A549 (cell line): ENCODE measurements at regions not wholly inside any gene's neighbourhood (a gene's known extent, or its start where the extent isn't known, plus 50 kb on each side); places are given as distances from the start of the nearest gene placed in this dataset.

Source experiments
- ATAC-seq, 2 experiments: fragments of 200-7000 bp in 1 of 2; fragments of >200 bp in 1 of 2; cut with Nextera tagmentation in 1 of 2; cut with Tn5 transposase in 1 of 2; 3 replicates each; pipeline versions ENCODE4 v1.8.0 to v1.9.1; 2018 to 2020; ENCODE audit warnings: mild to moderate bottlenecking in 1 of 2, moderate library complexity in 1 of 2
- CTCF ChIA-PET: fragments of 300-600 bp; sonication (Branson Sonifier 250); formaldehyde crosslinking; extraction: SDS; loops from one replicate; lab custom pipeline; 2021; ENCODE audit warnings: antibody characterized with exemption, inconsistent platforms; lab: Yijun Ruan, JAX
- POLR2A ChIA-PET: fragments of 350-600 bp; formaldehyde crosslinking; extraction: SDS; loops from one replicate; lab custom pipeline; 2021; ENCODE audit warnings: antibody characterized with exemption, inconsistent platforms; lab: Yijun Ruan, JAX
- DNase-seq, 2 experiments: peaks; one replicate each; pipeline versions ENCODE4 v3.0.0 to v3.0.0-alpha.2; 2011 to 2016; ENCODE audit warnings: low read depth in 1 of 2, low spot score in 1 of 2
- FAIRE-seq: peaks from 2 replicates; lab custom pipeline; 2011; peaks lifted over from hg19 to GRCh38; lab: Jason Lieb, UNC
- H3K27ac ChIP-seq, 2 experiments: fragments of >200 bp; sonication (Bioruptor Twin); formaldehyde crosslinking; 3 replicates each; pipeline ENCODE4 v1.5.1; 2016 to 2017
- H3K4me1 ChIP-seq: fragments of >200 bp; sonication (Bioruptor Twin); formaldehyde crosslinking; 3 replicates; pipeline ENCODE4 v1.6.1; 2016
- H3K4me2 ChIP-seq: fragments of >200 bp; sonication (Bioruptor Twin); formaldehyde crosslinking; 3 replicates; pipeline ENCODE4 v1.6.1; 2016
- H3K4me3 ChIP-seq: fragments of >200 bp; sonication (Bioruptor Twin); formaldehyde crosslinking; 3 replicates; pipeline ENCODE4 v1.5.1; 2016
- H3K9me3 ChIP-seq: fragments of >200 bp; sonication (Bioruptor Twin); formaldehyde crosslinking; 3 replicates; pipeline ENCODE4 v1.6.1; 2016
- BHLHE40 ChIP-seq: IDR thresholded peaks from 2 replicates; pipeline ENCODE4 v1.6.1; 2012; ENCODE audit warnings: low read depth, low read length, inconsistent platforms
- CBX8 ChIP-seq: fragments of 200-600 bp; sonication (generic); IDR thresholded peaks from 2 replicates; pipeline ENCODE4 v1.6.1; 2016
- CEBPB ChIP-seq, 2 experiments: fragments of >200 bp in 1 of 2; sonication (Bioruptor Twin) in 1 of 2; formaldehyde crosslinking in 1 of 2; IDR thresholded peaks; 2 replicates each; pipeline ENCODE4 v1.6.1; 2012 to 2016
- CHD4 ChIP-seq: fragments of 200-600 bp; sonication (generic); IDR thresholded peaks from 2 replicates; pipeline ENCODE4 v1.6.1; 2016; ENCODE audit warnings: antibody characterized with exemption, mild to moderate bottlenecking, borderline replicate concordance
- EHF ChIP-seq: fragments of 250-450 bp; sonication (Bioruptor Pico); IDR thresholded peaks from 2 replicates; pipeline ENCODE4 v1.5.0; 2020; ENCODE audit warnings: mild to moderate bottlenecking
- EHMT2 ChIP-seq: fragments of 200-600 bp; sonication (generic); IDR thresholded peaks from 2 replicates; pipeline ENCODE4 v1.6.1; 2016; ENCODE audit warnings: antibody characterized with exemption, low read depth, mild to moderate bottlenecking, moderate library complexity
- FOSL2 ChIP-seq, 2 experiments: fragments of 450-650 bp in 1 of 2; fragments of >200 bp in 1 of 2; sonication (Bioruptor Twin) in 1 of 2; formaldehyde crosslinking; IDR thresholded peaks; 2 replicates each; pipeline versions ENCODE4 v1.5.0 to v1.6.1; 2016 to 2020; ENCODE audit warnings: mild to moderate bottlenecking in 1 of 2, moderate library complexity in 1 of 2
- GATA3 ChIP-seq: IDR thresholded peaks from 2 replicates; pipeline ENCODE4 v1.6.1; 2012; ENCODE audit warnings: borderline replicate concordance
- HOXB13 ChIP-seq: fragments of 250-450 bp; sonication (Bioruptor Pico); IDR thresholded peaks from 2 replicates; pipeline ENCODE4 v1.5.0; 2020; ENCODE audit warnings: low read depth, mild to moderate bottlenecking, moderate library complexity
- HOXB5 ChIP-seq: fragments of 250-450 bp; sonication (Bioruptor Pico); IDR thresholded peaks from 2 replicates; pipeline ENCODE4 v1.5.0; 2020; ENCODE audit warnings: mild to moderate bottlenecking, moderate library complexity
- MYC ChIP-seq: IDR thresholded peaks from 2 replicates; pipeline ENCODE4 v1.6.1; 2012; ENCODE audit warnings: mild to moderate bottlenecking, inconsistent platforms, low read length, improper control_type of control experiment, borderline replicate concordance
- NPAS2 ChIP-seq: fragments of 250-450 bp; sonication (Bioruptor Pico); IDR thresholded peaks from 2 replicates; pipeline ENCODE4 v1.8.0; 2022; ENCODE audit warnings: mild to moderate bottlenecking, moderate library complexity, borderline replicate concordance
- PHF8 ChIP-seq: fragments of 200-600 bp; sonication (generic); IDR thresholded peaks from 2 replicates; pipeline ENCODE4 v1.6.1; 2016; ENCODE audit warnings: low read depth, mild to moderate bottlenecking, antibody characterized with exemption, moderate library complexity, borderline replicate concordance
- RAD21 ChIP-seq, 2 experiments: fragments of >200 bp in 1 of 2; sonication (Bioruptor Twin) in 1 of 2; formaldehyde crosslinking in 1 of 2; IDR thresholded peaks in 1 of 2; conservative IDR thresholded peaks in 1 of 2; 2 replicates in 1 of 2; 3 replicates in 1 of 2; pipeline ENCODE4 v1.6.1; 2012 to 2018; ENCODE audit warnings: inconsistent platforms in 1 of 2
- RARB ChIP-seq: fragments of 250-450 bp; sonication (Bioruptor Pico); IDR thresholded peaks from 2 replicates; pipeline ENCODE4 v1.8.0; 2021; ENCODE audit warnings: mild to moderate bottlenecking, moderate library complexity
- RFX5 ChIP-seq: fragments of 450-650 bp; IDR thresholded peaks from 2 replicates; pipeline ENCODE4 v1.7.1; 2014; ENCODE audit warnings: antibody characterized with exemption, mild to moderate bottlenecking, moderate library complexity
- SMC3 ChIP-seq: fragments of >200 bp; sonication (Bioruptor Twin); formaldehyde crosslinking; IDR thresholded peaks from 3 replicates; pipeline ENCODE4 v1.6.1; 2018; ENCODE audit warnings: inconsistent platforms
- ZNF302 ChIP-seq: fragments of 250-450 bp; sonication (Bioruptor Pico); IDR thresholded peaks from 2 replicates; pipeline ENCODE4 v1.9.0; 2021; ENCODE audit warnings: inconsistent platforms, mild to moderate bottlenecking, moderate library complexity
- ZSCAN20 ChIP-seq: fragments of 250-450 bp; sonication (Bioruptor Pico); IDR thresholded peaks from 2 replicates; pipeline ENCODE4 v1.8.0; 2022; ENCODE audit warnings: mild to moderate bottlenecking, moderate library complexity
- WGBS: methylation state at CpG from one replicate; pipeline ENCODE4 v1.1.6; 2017; ENCODE audit errors: missing lambda C conversion rate; 5-methylcytosine and 5-hydroxymethylcytosine counted together
- TF ChIP-seq, protein P1 (sequence below): fragments of >200 bp; sonication (Bioruptor Twin); formaldehyde crosslinking; IDR thresholded peaks from 3 replicates; pipeline ENCODE4 v1.5.1; 2016
- TF ChIP-seq, protein P2 (sequence below): IDR thresholded peaks from 2 replicates; pipeline ENCODE4 v1.6.1; 2012
- TF ChIP-seq, protein P3 (sequence below): fragments of >200 bp; sonication (Bioruptor Twin); formaldehyde crosslinking; IDR thresholded peaks from 3 replicates; pipeline ENCODE4 v1.6.1; 2016
- TF ChIP-seq, protein P4 (sequence below): fragments of 200-600 bp; sonication (generic); IDR thresholded peaks from 2 replicates; pipeline ENCODE4 v1.6.1; 2016; ENCODE audit warnings: antibody characterized with exemption, mild to moderate bottlenecking, moderate library complexity
- TF ChIP-seq, protein P5 (sequence below): fragments of >200 bp; sonication (Bioruptor Twin); formaldehyde crosslinking; IDR thresholded peaks from 2 replicates; pipeline ENCODE4 v1.6.1; 2016

DNA sequence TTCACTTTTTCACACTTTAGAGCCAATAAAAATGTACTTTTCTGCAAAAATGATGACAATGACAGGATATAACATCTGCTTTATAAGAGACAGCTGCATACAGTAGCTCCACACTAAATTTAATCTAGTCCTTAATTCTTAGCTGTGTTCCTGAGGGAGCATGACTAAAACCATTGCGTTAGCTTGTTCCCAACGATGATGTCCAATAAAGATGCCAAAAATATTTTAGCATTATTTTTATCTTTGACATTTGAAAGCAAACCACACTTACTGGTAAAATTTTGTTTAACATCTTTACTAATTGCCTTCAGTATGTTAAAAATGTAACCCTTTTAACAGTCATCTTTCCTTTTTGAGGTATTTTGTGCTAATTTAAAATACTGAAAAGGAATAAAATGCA is 382.7 kb downstream of the CHSY3 start:
- Histone ChIP-seq H3K27ac (no peak overlapping the region), H3K4me3 (no peak overlapping the region), H3K4me2 (no peak overlapping the region), H3K9me3 (no peaks in the 10 kb centered on the region), H3K4me1 (no peaks in the 10 kb centered on the region)
- ChIA-PET POLR2A (no interaction called here), CTCF (no interaction called here)
- FAIRE-seq (no peak), ATAC-seq (no peak), DNase-seq (no peak)
- 71% methylated on average over 2 of the region's 2 CpGs for WGBS
- TF ChIP-seq EHMT2 (no peak), HOXB5 (CRISPR knock-in tag) (no peak), CBX8 (no peak), EHF (CRISPR knock-in tag) (no peak), GATA3 (no peak)

DNA sequence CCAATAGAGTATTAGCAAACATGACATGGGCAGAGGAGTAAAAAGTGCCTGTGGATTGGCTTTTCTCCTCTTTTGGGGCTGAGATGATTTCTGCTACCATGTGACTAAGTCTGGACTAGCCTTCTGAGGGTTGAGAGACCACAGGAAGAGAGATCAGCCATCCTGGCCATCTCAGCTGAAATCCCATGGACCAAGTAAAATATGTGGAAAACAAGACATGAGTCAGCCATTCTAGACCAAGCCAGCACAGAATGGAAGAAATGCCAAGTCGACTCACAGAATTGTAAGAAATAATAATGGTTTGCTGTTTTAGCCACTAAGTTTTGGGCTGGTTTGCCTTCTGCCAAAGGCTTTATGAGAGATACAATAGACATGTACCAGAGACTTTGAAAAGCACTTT is 377.8 kb downstream of the CHSY3 start:
- no peak overlapping the region for H3K27ac ChIP-seq
- no peak overlapping the region for H3K4me2 ChIP-seq
- TF ChIP-seq, protein P1, sequence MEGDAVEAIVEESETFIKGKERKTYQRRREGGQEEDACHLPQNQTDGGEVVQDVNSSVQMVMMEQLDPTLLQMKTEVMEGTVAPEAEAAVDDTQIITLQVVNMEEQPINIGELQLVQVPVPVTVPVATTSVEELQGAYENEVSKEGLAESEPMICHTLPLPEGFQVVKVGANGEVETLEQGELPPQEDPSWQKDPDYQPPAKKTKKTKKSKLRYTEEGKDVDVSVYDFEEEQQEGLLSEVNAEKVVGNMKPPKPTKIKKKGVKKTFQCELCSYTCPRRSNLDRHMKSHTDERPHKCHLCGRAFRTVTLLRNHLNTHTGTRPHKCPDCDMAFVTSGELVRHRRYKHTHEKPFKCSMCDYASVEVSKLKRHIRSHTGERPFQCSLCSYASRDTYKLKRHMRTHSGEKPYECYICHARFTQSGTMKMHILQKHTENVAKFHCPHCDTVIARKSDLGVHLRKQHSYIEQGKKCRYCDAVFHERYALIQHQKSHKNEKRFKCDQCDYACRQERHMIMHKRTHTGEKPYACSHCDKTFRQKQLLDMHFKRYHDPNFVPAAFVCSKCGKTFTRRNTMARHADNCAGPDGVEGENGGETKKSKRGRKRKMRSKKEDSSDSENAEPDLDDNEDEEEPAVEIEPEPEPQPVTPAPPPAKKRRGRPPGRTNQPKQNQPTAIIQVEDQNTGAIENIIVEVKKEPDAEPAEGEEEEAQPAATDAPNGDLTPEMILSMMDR: no peak
- H3K4me1 ChIP-seq: no peaks in the 10 kb centered on the region
- FAIRE-seq (no peak), DNase-seq (no peak), ATAC-seq (no peak)
- H3K9me3 ChIP-seq: no peaks in the 10 kb centered on the region
- WGBS: 10% methylated on average over 1 of the region's 1 CpG
- ChIA-PET POLR2A (no interaction called here), CTCF (no interaction called here)
- H3K4me3 ChIP-seq: no peak overlapping the region

DNA sequence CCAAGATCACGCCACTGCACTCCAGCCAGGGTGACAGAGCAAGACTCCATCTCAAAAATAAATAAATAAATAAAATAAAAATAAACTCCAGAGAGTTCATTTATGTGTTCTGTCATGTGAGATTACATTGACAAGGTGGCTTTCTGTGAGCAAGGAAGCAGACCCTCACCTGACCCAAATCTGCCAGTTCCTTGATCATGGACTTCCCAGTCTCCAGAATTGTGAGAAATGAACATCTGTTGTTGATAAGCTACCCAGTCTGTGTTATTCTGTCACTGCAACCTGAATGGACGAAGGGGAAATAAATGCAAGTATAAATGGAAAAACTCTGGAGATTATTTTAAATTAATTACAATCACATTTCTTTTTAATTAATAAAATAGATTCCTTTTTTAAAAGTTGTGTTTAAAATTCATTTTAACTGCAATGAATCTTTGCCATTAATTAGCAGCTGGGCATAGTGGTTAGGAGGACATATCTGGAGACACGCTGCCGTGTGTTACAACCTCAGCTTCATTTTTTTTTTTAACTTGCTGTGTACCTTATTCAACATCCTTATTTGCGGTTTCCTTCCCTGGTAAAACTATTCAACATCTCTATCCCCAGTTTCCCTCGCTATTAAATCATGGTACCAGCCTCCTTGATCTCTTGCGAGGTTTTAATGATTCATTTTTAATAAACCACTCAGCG is 376.4 kb downstream of the CHSY3 start:
- Histone ChIP-seq H3K27ac (no peak overlapping the region), H3K9me3 (no peaks in the 10 kb centered on the region), H3K4me2 (no peak overlapping the region), H3K4me3 (no peak overlapping the region), H3K4me1 (no peaks in the 10 kb centered on the region)
- FAIRE-seq: no peak
- ChIA-PET CTCF (no interaction called here), POLR2A (no interaction called here)
- DNase-seq: no peak
- no peak for TF ChIP-seq PHF8
- TF ChIP-seq, protein P2, sequence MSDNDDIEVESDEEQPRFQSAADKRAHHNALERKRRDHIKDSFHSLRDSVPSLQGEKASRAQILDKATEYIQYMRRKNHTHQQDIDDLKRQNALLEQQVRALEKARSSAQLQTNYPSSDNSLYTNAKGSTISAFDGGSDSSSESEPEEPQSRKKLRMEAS: no peak
- no peak for TF ChIP-seq CHD4
- TF ChIP-seq RAD21 (conservative IDR thresholded peaks at IDR 0.05 in 1 of 2, IDR thresholded peaks at IDR 0.05 in 1 of 2): no peak
- no peak for TF ChIP-seq ZNF302
- no peak for TF ChIP-seq MYC
- TF ChIP-seq, protein P3, sequence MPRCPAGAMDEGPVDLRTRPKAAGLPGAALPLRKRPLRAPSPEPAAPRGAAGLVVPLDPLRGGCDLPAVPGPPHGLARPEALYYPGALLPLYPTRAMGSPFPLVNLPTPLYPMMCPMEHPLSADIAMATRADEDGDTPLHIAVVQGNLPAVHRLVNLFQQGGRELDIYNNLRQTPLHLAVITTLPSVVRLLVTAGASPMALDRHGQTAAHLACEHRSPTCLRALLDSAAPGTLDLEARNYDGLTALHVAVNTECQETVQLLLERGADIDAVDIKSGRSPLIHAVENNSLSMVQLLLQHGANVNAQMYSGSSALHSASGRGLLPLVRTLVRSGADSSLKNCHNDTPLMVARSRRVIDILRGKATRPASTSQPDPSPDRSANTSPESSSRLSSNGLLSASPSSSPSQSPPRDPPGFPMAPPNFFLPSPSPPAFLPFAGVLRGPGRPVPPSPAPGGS: no peak
- no peak for TF ChIP-seq SMC3
- TF ChIP-seq FOSL2 (IDR thresholded peaks at IDR 0.05): no peak
- TF ChIP-seq FOSL2 (CRISPR knock-in tag; IDR thresholded peaks at IDR 0.05): no peak
- TF ChIP-seq HOXB13 (CRISPR knock-in tag): no peak
- TF ChIP-seq EHMT2: no peak
- TF ChIP-seq GATA3: no peak
- TF ChIP-seq, protein P4, sequence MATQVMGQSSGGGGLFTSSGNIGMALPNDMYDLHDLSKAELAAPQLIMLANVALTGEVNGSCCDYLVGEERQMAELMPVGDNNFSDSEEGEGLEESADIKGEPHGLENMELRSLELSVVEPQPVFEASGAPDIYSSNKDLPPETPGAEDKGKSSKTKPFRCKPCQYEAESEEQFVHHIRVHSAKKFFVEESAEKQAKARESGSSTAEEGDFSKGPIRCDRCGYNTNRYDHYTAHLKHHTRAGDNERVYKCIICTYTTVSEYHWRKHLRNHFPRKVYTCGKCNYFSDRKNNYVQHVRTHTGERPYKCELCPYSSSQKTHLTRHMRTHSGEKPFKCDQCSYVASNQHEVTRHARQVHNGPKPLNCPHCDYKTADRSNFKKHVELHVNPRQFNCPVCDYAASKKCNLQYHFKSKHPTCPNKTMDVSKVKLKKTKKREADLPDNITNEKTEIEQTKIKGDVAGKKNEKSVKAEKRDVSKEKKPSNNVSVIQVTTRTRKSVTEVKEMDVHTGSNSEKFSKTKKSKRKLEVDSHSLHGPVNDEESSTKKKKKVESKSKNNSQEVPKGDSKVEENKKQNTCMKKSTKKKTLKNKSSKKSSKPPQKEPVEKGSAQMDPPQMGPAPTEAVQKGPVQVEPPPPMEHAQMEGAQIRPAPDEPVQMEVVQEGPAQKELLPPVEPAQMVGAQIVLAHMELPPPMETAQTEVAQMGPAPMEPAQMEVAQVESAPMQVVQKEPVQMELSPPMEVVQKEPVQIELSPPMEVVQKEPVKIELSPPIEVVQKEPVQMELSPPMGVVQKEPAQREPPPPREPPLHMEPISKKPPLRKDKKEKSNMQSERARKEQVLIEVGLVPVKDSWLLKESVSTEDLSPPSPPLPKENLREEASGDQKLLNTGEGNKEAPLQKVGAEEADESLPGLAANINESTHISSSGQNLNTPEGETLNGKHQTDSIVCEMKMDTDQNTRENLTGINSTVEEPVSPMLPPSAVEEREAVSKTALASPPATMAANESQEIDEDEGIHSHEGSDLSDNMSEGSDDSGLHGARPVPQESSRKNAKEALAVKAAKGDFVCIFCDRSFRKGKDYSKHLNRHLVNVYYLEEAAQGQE: no peak
- no peak for TF ChIP-seq RFX5
- no peak for TF ChIP-seq ZSCAN20 (CRISPR knock-in tag)
- no peak for TF ChIP-seq NPAS2 (CRISPR knock-in tag)
- TF ChIP-seq, protein P5, sequence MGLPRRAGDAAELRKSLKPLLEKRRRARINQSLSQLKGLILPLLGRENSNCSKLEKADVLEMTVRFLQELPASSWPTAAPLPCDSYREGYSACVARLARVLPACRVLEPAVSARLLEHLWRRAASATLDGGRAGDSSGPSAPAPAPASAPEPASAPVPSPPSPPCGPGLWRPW: no peak
- TF ChIP-seq RARB (CRISPR knock-in tag): no peak
- no peak for TF ChIP-seq CEBPB (IDR thresholded peaks at IDR 0.05)
- TF ChIP-seq BHLHE40: no peak
- 62% methylated on average over 8 of the region's 8 CpGs for WGBS
- no peak for ATAC-seq
